Mucosa of gallbladder (tissue), 1 donor: ENCODE measurements at regions not wholly inside any gene's neighbourhood (a gene's known extent, or its start where the extent isn't known, plus 50 kb on each side); places are given as distances from the start of the nearest gene placed in this dataset.

Experiments
- DNase-seq: peaks from one replicate; pipeline ENCODE4 v3.0.0-alpha.2; 2020; ENCODE audit warnings: low spot score
- donor health status: DM: no; HTN: no; CAD: no.

- DNase-seq: no peak
These were observed 108.6 kb upstream of the GPR26 start for GRCh38 chr10:123557366-123558108.

DNA sequence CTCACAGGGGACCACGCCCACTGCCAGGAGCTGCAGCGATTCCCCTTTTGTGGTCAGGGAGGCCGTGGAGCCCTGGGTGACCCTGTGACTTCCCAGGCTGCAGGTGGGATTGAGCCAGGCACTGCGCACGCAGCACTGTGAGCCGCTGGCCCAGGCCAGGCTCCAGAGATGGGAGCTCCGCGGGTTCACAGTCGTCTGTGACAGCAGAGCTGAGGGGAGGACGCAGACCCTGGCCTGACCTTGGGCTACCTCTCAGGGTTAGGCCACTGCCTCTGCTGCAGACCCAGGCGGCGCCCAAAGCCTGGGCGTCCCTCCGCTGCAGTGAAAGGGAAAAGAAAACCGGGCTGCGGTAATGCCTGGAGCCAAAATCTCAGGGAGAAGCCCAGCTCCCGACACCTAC is 107.5 kb upstream of the GPR26 start:
- no peak for DNase-seq

DNA sequence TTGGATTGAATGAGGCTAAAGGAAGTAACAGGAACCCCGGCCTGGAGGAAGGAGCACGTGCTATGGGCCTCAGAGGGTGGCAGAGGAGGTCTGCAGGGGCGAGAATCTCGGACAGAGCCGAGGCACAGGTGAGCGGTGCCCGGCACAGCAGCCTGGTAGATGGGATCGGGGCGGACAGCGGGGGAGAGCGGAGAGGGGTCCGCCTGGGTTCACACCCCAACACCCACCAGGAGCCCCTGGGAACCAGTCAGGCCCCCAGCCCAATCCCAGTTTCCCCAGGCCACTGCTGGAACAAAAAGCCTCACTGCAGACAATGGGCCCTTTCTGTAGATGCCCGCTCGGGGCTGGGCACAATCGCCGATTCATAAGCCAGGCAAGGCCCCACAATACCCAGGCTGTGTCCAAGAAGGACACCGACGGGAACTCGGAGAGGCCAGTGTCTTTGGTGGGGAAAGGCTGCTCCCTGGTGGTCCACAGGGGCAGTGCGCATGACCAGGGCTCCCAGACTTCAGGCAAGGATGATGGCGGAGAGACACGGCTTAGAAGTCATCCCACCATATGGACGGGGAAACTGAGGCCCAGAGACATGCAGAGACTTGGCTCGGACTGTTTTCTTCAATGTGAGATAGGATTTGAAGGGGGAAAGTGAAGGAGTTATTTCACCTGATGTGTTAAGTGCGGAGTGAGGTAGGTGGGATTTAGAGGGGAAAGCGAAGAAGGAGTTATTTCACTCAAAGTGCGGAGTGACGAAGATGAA is 106.9 kb upstream of the GPR26 start:
- peak; percentile 66 for DNase-seq

DNA sequence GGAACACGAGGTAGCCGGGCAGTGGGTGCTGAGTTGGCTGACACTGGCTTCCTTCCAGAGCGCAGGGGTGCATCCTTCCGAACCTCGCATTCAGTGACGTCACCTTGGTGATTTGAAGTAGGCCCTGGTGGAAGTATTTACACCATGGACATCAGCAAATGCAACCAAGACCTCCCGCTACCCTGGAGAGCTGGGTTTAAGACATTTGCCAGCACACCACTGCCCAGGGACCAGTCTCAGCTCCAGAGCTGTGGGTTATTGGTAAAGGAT is 106.4 kb upstream of the GPR26 start:
- no peak for DNase-seq

DNA sequence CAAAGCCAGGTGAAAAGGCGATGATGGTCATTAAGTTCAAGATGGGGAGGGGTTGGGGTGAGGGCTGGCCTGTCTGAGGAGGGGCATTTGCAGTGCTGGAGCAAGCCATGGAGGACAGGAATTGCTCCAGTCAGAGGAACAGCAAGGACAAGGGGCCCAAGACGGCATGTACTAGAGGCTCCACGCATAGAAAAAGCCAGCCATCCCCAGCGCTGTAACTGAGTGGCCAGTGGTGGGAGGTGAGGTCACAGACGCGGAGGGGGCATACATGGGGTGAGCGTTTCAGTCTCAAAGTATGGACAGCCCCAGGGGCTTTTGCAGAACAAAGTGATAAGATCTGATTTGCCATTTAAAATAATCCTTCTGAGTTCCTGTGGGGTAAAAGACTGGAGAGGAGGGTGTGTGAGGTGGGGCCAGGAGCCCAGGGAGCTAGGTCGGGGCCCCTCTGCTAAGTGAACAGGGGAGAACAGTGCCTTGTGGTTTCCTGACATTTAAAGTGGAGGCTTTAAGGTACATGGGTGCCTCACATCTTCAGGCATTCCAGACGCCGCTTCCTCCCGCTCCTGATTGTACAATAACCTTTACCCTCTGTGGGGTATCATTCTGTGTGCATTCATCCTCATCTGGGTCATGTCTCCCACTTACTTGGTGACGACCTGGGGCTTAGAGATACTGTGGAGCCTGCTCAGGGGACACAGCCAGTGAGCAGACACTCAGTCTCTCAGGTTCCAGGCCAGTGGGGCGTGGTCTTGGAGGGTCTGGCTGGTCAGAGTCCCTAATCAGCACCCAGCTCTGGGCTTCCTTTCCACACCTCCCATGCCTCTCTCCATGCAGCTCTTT is 105.6 kb upstream of the GPR26 start:
- DNase-seq: no peak

DNA sequence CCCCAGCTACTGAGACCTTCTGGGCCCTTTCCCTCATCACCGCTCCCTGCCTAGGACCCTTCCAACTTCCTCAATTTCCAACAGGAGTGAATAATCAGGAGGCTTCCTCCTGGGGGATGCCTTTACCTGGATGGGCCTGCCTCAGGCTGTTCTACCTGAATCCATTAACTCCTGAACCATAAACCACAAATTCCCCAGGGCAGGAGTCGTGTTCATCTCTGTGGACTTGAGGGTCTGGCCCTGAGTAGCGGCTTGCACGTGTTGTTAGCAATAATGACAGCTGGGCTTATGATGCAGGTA is 105.1 kb upstream of the GPR26 start:
- DNase-seq: no peak

- DNase-seq: no peak
These were observed 103.8 kb upstream of the GPR26 start for GRCh38 chr10:123562387-123562786.

DNA sequence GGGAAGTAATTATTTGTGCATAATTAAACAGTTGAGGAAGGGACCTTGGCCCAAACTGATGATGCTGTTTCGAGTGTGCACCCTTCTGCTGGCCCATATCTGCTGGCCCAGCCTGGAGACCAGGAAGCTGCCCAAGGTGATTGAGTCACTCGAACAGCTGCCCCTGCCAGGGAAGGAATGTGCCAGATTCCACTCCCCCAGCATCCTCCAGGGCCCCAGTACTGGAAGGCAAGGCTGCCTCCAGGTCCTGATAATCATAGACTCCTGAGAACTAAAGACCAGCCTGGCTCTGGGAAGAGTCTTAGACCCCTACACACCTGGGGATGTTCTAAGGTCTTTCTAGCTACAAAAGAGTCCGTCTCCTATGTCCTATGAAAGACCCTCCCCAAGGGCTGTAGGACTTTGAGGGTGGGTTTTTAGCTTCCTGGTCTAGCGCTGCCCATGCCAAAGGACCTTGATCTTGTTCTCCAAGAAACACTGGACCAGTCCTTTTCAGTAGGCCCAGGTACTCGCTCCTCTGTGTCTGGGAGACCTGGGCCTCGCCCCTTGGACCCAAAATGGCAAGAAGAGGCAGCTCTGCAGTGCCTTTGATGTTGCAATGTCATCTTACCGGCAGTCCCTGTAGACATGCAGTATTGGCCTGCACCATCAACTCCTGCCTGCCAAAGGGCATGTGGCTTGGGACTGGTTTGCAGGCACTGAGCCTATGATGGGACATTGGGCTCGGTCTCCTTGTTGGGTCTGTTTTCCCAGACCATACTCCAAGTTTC is 103.2 kb upstream of the GPR26 start:
- no peak for DNase-seq

DNA sequence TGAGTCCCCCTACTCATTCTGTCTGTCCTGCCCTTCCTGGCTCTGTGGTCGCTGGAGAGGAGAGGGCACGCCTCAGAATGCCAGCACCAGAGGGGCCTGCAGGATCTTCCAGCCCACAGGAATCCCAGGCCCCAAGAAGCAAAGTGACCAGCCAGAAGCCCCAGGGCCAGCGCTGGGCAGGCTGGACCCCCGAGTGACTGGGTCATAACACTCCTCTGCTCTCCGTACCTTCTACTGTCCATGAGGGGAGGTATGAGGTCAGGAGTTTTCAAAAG is 102.6 kb upstream of the GPR26 start:
- DNase-seq: no peak

DNA sequence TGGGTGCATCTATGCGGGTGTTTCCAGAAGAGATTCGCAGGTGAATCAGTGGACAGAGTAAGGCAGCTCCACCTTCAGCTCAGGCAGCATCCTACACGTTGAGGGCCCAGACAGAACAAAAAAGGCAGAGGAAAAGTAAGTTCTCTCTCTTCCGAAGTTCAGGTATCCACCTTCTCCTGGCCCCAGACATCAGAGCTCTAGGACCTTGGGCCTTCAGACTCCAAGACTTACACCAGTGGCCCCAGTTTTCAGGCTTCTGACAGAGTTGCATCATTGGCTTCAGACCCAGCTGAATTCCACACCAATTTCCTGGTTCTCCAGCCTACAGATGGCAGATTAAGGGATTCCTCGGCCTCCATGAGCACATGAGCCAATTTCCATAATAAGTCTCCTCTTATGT is 102.2 kb upstream of the GPR26 start:
- DNase-seq: no peak

- no peak for DNase-seq
These were observed 101.5 kb upstream of the GPR26 start for GRCh38 chr10:123564631-123565030.

- DNase-seq: no peak
These were observed 100.2 kb upstream of the GPR26 start for GRCh38 chr10:123565691-123566660.

DNA sequence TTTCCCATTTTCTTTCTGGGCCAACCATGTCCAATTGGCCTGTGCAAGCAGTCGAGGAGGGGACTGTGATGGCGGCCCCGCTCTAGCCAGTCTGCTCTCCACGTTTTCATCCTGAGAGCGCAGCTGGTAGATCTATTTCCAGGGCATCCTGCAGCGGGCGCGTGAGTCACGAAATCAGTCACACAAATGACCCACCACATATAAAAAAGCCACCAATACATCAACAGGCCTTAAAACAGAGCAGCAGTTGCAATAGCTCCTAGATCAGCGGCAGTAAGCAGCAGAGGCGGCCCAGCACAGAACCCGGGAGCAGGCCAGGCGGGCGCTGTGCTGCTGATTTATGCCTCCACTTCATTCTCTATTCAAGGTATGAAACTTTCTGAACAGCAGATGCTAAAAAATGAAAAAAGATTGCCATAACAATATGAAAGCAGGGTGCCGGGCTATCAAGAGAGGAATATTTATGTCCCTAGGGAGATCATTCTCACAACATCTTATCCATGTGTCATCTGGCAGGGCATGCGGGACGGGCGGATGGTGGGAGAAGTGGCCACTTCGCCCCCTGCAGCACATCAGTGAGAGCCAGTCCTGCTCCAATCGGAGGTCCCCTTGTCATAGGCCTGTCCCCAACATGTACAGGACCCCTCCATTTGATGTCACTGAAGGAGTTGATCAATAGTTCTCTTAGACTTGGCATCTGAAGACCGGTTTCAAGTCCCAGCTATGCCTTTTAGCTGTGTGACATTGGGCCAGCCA is 98.0 kb upstream of the GPR26 start:
- DNase-seq: no peak

- no peak for DNase-seq
These were observed 97.4 kb upstream of the GPR26 start for GRCh38 chr10:123568751-123569150.

DNA sequence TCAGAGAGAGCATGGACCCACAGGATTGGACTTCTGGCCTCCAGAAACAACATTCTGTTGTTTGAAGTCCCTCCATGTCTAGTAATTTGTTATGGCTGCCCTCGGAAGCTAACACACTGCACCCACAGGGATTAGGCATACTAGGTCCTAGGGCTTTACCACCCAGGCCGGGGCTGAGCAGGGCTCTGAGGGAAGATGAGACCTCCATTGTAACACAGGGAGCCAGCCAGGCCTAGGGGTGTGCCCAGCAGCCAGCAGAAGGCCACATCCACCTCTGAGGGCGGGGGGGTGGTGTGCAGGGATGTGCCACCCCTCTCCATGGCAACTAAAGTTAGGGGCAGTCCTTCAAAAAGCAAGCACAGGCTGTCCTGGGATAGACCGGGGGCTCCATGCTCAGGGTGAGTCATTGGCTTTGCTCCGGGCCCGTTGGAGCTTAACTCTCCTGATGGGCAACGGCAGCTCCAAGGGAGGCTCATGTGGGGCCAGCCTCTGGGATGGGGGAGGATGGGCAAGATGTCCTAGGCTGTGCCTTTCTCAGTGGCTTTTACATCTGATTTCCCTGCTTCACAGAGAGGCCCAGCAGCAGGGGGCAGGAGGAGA is 96.6 kb upstream of the GPR26 start:
- DNase-seq: no peak

DNA sequence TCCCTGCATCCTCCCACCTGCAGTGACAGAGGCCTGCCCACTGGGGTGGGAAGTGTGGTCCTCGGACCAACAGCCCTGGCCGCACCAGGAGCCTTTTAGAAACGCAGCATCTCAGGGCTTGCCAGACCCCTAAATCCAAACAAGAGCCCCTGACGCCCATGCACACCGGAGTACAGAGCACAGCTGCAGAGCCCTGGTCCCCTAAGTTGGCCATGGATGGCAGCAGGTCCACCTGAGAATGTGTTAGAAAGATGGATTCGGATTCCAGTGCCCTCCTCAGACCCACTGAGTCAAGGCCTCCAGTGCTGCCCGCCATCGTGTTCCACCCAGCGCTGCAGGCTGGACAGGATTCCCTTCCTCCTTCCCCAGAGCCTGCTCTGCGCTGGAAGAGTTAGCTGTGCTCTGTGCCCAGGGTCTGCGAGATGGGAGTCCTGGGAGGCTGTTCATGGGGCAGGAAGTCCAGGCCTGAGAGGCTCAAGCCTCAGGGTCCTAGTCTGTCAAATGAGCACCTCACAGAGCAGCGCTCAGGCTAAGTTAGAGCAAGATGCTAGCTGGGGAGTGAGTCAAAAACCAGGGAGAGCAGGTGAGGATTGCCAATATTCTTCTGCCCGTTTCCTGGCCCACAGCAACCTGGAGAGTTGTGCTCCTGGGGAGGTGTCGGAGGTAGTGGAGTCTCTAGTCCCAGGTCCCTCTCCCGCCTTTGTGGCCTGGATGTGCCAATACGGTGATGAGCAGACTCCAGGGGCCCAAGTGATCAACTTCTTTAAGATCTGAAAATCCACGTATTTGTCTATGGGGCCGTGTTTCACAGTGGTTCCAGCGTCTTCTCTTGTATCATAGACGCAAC is 95.9 kb upstream of the GPR26 start:
- DNase-seq: no peak

DNA sequence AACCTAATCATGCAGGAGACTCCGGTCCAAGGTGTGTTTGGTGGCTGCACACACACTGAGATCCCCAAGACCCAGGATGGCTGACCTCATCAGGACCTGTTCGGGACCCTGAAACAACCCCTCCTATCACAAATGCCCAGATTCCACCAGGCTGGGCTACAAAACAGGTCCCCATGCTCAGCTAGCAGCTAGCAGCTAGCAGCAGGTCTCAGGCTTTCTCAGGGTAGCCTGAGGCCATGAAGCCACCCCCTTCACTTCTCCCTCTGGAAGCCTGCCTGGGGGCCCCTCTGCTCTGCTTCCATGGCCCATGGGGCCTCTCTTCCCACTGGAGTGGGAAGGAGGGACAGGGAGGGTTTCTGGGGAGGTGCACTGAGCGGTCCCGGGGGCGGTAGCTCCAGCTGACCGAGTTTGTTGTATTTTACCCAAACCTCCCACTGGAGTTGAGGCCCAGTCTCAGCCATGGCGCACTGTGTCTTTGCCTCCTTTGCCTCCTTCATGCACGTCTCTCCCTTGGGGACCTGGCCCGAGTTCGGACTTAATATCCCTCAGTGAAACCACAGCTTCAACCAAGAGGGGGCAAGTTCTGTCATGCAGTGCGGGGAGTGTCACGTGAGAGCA is 95.1 kb upstream of the GPR26 start:
- DNase-seq: no peak

DNA sequence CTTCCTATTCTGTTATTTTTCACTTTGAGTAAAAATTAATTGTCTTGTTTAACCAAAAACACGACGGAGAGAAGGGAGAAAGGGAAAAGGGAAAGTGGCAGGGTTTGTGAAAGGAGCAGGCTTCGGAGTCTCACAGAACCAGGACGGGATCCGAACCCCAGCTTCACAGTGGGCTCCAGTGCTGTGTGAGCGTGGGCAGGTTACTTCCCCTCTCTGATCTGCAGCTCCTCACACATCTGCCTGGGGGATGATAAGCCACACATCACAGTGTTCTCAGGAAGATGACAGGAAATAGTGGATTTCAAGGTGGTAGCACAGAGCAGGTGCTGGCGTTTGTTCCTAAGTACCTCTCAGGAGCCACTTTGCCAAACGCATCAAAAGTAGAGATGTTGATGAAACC is 94.2 kb upstream of the GPR26 start:
- no peak for DNase-seq
